HuH-7 (cell line): ENCODE measurements at regions not wholly inside any gene's neighbourhood (a gene's known extent, or its start where the extent isn't known, plus 50 kb on each side); places are given as distances from the start of the nearest gene placed in this dataset.

Experiments used
- DNase-seq: peaks from one replicate; pipeline ENCODE4 v3.0.0; 2011; ENCODE audit warnings: low spot score

GRCh38 chr20:24376311-24377099 is 92.9 kb upstream of the SYNDIG1 start:
- DNase-seq = no peak

- DNase-seq = no peak
Observed at GRCh38 chr20:24373372-24373771, 96.1 kb upstream of the SYNDIG1 start.

- DNase-seq = no peak
Observed at GRCh38 chr20:24370911-24371695, 98.3 kb upstream of the SYNDIG1 start.

- peak; percentile 23 for DNase-seq
Observed at GRCh38 chr20:24370249-24370648, 99.2 kb upstream of the SYNDIG1 start.

- DNase-seq = no peak
Observed at GRCh38 chr20:24368253-24368652, 101.2 kb upstream of the SYNDIG1 start.

GRCh38 chr20:24366336-24367004 is 103.0 kb upstream of the SYNDIG1 start:
- no peak for DNase-seq

- no peak for DNase-seq
Observed at GRCh38 chr20:24365670-24366069, 103.8 kb upstream of the SYNDIG1 start.

- DNase-seq = no peak
Observed at GRCh38 chr20:24364482-24364881, 104.9 kb upstream of the SYNDIG1 start.

GRCh38 chr20:24363031-24363430 is 106.4 kb upstream of the SYNDIG1 start:
- no peak for DNase-seq

GRCh38 chr20:24362080-24362479 is 107.3 kb upstream of the SYNDIG1 start:
- no peak for DNase-seq

- DNase-seq = no peak
Observed at GRCh38 chr20:24361541-24361940, 107.9 kb upstream of the SYNDIG1 start.

- no peak for DNase-seq
Observed at GRCh38 chr20:24360531-24360930, 108.9 kb upstream of the SYNDIG1 start.

- DNase-seq = no peak
Observed at GRCh38 chr20:24359321-24360027, 110.0 kb upstream of the SYNDIG1 start.

- DNase-seq = no peak
Observed at GRCh38 chr20:24357931-24358330, 111.5 kb upstream of the SYNDIG1 start.

GRCh38 chr20:24357177-24357576 is 112.3 kb upstream of the SYNDIG1 start:
- no peak for DNase-seq

- DNase-seq = no peak
Observed at GRCh38 chr20:24353135-24353690, 116.2 kb upstream of the SYNDIG1 start.

GRCh38 chr20:24350923-24351368 is 118.5 kb upstream of the SYNDIG1 start:
- DNase-seq = no peak

- DNase-seq = no peak
Observed at GRCh38 chr20:24341781-24342180, 127.6 kb upstream of the SYNDIG1 start.

GRCh38 chr20:24340933-24341332 is 128.5 kb upstream of the SYNDIG1 start:
- DNase-seq = no peak

- no peak for DNase-seq
Observed at GRCh38 chr20:24339210-24339641, 130.2 kb upstream of the SYNDIG1 start.

- DNase-seq = no peak
Observed at GRCh38 chr20:24337551-24337950, 131.9 kb upstream of the SYNDIG1 start.

- no peak for DNase-seq
Observed at GRCh38 chr20:24337069-24337468, 132.4 kb upstream of the SYNDIG1 start.
